ENCODE measurements at regions not wholly inside any gene's neighbourhood (a gene's known extent, or its start where the extent isn't known, plus 50 kb on each side); places are given as distances from the start of the nearest gene placed in this dataset.

GRCh38 chr10:130493446-130494145, 357.4 kb downstream of the GLRX3 start:
- in situ Hi-C loops (cut with MboI; ENCODE audit: low sequenced_read_pairs) (no loop called here), intact Hi-C loops (cut with micrococcal nuclease) (no loop called here), dilution Hi-C loops (cut with HindIII; ENCODE audit: low sequenced_read_pairs, unreplicated experiment) (no loop called here)
- Histone ChIP-seq H2BK20ac (ENCODE audit: low read depth, low read length) (no peak overlapping the region), H4K20me1 (ENCODE audit: insufficient read depth, low read length) (no peaks in the 10 kb centered on the region), H3K79me1 (ENCODE audit: low read depth in 1 of 2, low read length in 2 of 2) (no peaks in the 10 kb centered on the region), H3K36me3 (ENCODE audit: control insufficient read depth, insufficient read depth, low read length) (no peaks in the 10 kb centered on the region), H3K9ac (ENCODE audit: low read depth, low read length) (no peak overlapping the region), H3K27ac (ENCODE audit: insufficient read depth, low read length) (no peak overlapping the region), H2BK120ac (ENCODE audit: low read depth, low read length) (no peak overlapping the region), H2AK5ac (ENCODE audit: low read depth, low read length) (no peak overlapping the region), H4K5ac (ENCODE audit: low read depth, low read length) (no peak overlapping the region), H3K4me3 (ENCODE audit: insufficient read depth, low read depth, low read length) (no peak overlapping the region), H3K4ac (ENCODE audit: low read depth, low read length) (no peak overlapping the region), H3K56ac (ENCODE audit: extremely low read depth, insufficient read depth, low read length) (no peak overlapping the region), H2BK5ac (ENCODE audit: low read depth, low read length, poor library complexity, severe bottlenecking) (no peak overlapping the region), H2AK9ac (replicated peaks; ENCODE audit: low read depth, low read length, poor library complexity) (no peak overlapping the region), H3K18ac (ENCODE audit: low read depth, low read length) (no peak overlapping the region), H4K91ac (ENCODE audit: insufficient read depth, low read depth, low read length) (no peak overlapping the region), H3K23ac (ENCODE audit: low read depth, low read length) (no peak overlapping the region), H3K14ac (replicated peaks; ENCODE audit: low read depth, low read length) (no peak overlapping the region), H2AFZ (replicated peaks; ENCODE audit: low read length, poor library complexity) (no peak overlapping the region), H3K4me2 (ENCODE audit: low read depth, low read length) (no peak overlapping the region), H3K9me3 (ENCODE audit: control insufficient read depth, insufficient read depth, low read length) (peaks cover 47% of the 10 kb centered on the region), H4K8ac (ENCODE audit: low read depth in 2 of 2, low read length in 2 of 2) (no peak overlapping the region), H3K9me1 (ENCODE audit: insufficient read depth, low read length) (no peaks in the 10 kb centered on the region), H3K4me1 (ENCODE audit: control insufficient read depth, insufficient read depth, low read length) (no peaks in the 10 kb centered on the region), H3K27me3 (ENCODE audit: control insufficient read depth, insufficient read depth, low read length) (no peaks in the 10 kb centered on the region), H2BK15ac (ENCODE audit: low read depth, low read length) (no peak overlapping the region)
- WGBS, 2 experiments (ENCODE audit: extremely low coverage in 2 of 2, insufficient read length in 1 of 2) = 57% methylated on average over 7 of the region's 25 CpGs; no CpG with 5 or more reads in 1 of the 2 experiments
- no peak for TF ChIP-seq POLR2A (IDR thresholded peaks at IDR 0.05; ENCODE audit: low read depth, low read length)
- TF ChIP-seq SMC3 (IDR thresholded peaks at IDR 0.05; ENCODE audit: low read depth, low read length) = no peak
- TF ChIP-seq MAZ (IDR thresholded peaks at IDR 0.05; ENCODE audit: borderline replicate concordance, low read depth, low read length) = no peak
- TF ChIP-seq MXI1 (IDR thresholded peaks at IDR 0.05; ENCODE audit: borderline replicate concordance, low read depth, low read length) = no peak
- TF ChIP-seq MAFK (IDR thresholded peaks at IDR 0.05; ENCODE audit: low read depth, low read length) = no peak
- no peak for TF ChIP-seq USF2 (IDR thresholded peaks at IDR 0.05; ENCODE audit: low read depth, low read length)
- no peak for TF ChIP-seq CTCF (conservative IDR thresholded peaks at IDR 0.05; ENCODE audit: low read depth, low read length)
- TF ChIP-seq RFX5 (IDR thresholded peaks at IDR 0.05; ENCODE audit: low read depth, low read length) = no peak
- no peak for TF ChIP-seq CEBPB (IDR thresholded peaks at IDR 0.05; ENCODE audit: low read depth, low read length)
- no peak for TF ChIP-seq RCOR1 (IDR thresholded peaks at IDR 0.05; ENCODE audit: insufficient replicate concordance, low read length)
- no peak for TF ChIP-seq FOS (IDR thresholded peaks at IDR 0.05; ENCODE audit: low read depth, low read length)
- TF ChIP-seq NFE2L2 (IDR thresholded peaks at IDR 0.05; ENCODE audit: low read depth, low read length) = no peak
- TF ChIP-seq BHLHE40 (IDR thresholded peaks at IDR 0.05; ENCODE audit: low read depth, low read length) = no peak
- no peak for TF ChIP-seq RAD21 (IDR thresholded peaks at IDR 0.05; ENCODE audit: low read length)
- no peak for TF ChIP-seq ELK1 (IDR thresholded peaks at IDR 0.05; ENCODE audit: borderline replicate concordance, low read depth, low read length)
- TF ChIP-seq CHD1 (IDR thresholded peaks at IDR 0.05; ENCODE audit: low read depth, low read length) = no peak
- ChIA-PET CTCF (interaction anchor here (0.6 kb wide), 1 partner anchor 1153 kb away, joined by 3 read pairs; no protein-coding TSS in a partner anchor), POLR2A (ENCODE audit: unreplicated experiment) (no interaction called here)
- DNase-seq (no peak), ATAC-seq (ENCODE audit: low read depth) (no peak)
- no TSS peak for BruUV-seq (replicated peaks)
